Cerebellar cortex (tissue), 1 donor: ENCODE measurements at regions not wholly inside any gene's neighbourhood (a gene's known extent, or its start where the extent isn't known, plus 50 kb on each side); places are given as distances from the start of the nearest gene placed in this dataset.
"Not testable (repeated sequence)": the region's sequence is repeated elsewhere in the genome, so short reads cannot be mapped to it uniquely, and the experiment has no call there.

Experiments
- DNase-seq: peaks from one replicate; pipeline ENCODE4 v3.0.0-alpha.2; 2015; ENCODE audit warnings: low spot score

GRCh38 chr17:36845916-36846315 lies 91.4 kb upstream of the LHX1 start:
- DNase-seq = no peak

GRCh38 chr17:36846410-36847292 lies 90.6 kb upstream of the LHX1 start:
- no peak for DNase-seq

GRCh38 chr17:36848008-36848902 lies 89.0 kb upstream of the LHX1 start:
- DNase-seq = no peak

- not testable (repeated sequence) for DNase-seq
These were observed 88.3 kb upstream of the LHX1 start for GRCh38 chr17:36849020-36849419.

- no peak for DNase-seq
These were observed 87.4 kb upstream of the LHX1 start for GRCh38 chr17:36849871-36850348.

GRCh38 chr17:36850790-36851189 lies 86.5 kb upstream of the LHX1 start:
- DNase-seq = no peak

- DNase-seq = no peak
These were observed 86.0 kb upstream of the LHX1 start for GRCh38 chr17:36851250-36851649.

GRCh38 chr17:36852478-36852877 lies 84.8 kb upstream of the LHX1 start:
- not testable (repeated sequence) for DNase-seq

GRCh38 chr17:36854982-36855381 lies 82.3 kb upstream of the LHX1 start:
- DNase-seq = no peak

GRCh38 chr17:36855459-36855858 lies 81.8 kb upstream of the LHX1 start:
- no peak for DNase-seq

GRCh38 chr17:36856222-36856621 lies 81.1 kb upstream of the LHX1 start:
- no peak for DNase-seq

GRCh38 chr17:36856903-36857381 lies 80.3 kb upstream of the LHX1 start:
- no peak for DNase-seq

GRCh38 chr17:36857698-36858097 lies 79.6 kb upstream of the LHX1 start:
- no peak for DNase-seq

GRCh38 chr17:36858119-36859002 lies 78.9 kb upstream of the LHX1 start:
- no peak for DNase-seq

- no peak for DNase-seq
These were observed 78.3 kb upstream of the LHX1 start for GRCh38 chr17:36859003-36859300.

- DNase-seq = no peak
These were observed 77.6 kb upstream of the LHX1 start for GRCh38 chr17:36859706-36860105.

- no peak for DNase-seq
These were observed 75.7 kb upstream of the LHX1 start for GRCh38 chr17:36861531-36861930.

- DNase-seq = no peak
These were observed 75.0 kb upstream of the LHX1 start for GRCh38 chr17:36862116-36862920.

GRCh38 chr17:36863131-36863530 lies 74.1 kb upstream of the LHX1 start:
- no peak for DNase-seq

GRCh38 chr17:36863676-36864612 lies 73.3 kb upstream of the LHX1 start:
- no peak for DNase-seq
